SJCRH30 (cell line): ENCODE measurements at regions not wholly inside any gene's neighbourhood (a gene's known extent, or its start where the extent isn't known, plus 50 kb on each side); places are given as distances from the start of the nearest gene placed in this dataset.
"Not testable (repeated sequence)": the region's sequence is repeated elsewhere in the genome, so short reads cannot be mapped to it uniquely, and the experiment has no call there.

Source experiments
- DNase-seq, 2 experiments: peaks; one replicate each; pipeline ENCODE4 v3.0.0-alpha.2; 2015 to 2020
- H3K27ac ChIP-seq: fragments of 250-450 bp; sonication (Bioruptor Pico); 2 replicates; pipeline ENCODE4 v1.5.1; 2020; ENCODE audit warnings: mild to moderate bottlenecking, moderate library complexity
- H3K27me3 ChIP-seq: fragments of 250-450 bp; sonication (Bioruptor Pico); 2 replicates; pipeline ENCODE4 v1.5.1; 2020; ENCODE audit warnings: mild to moderate bottlenecking, moderate library complexity
- H3K36me3 ChIP-seq: fragments of 250-450 bp; sonication (Bioruptor Pico); 2 replicates; pipeline ENCODE4 v1.5.1; 2020; ENCODE audit warnings: mild to moderate bottlenecking, moderate library complexity
- H3K4me1 ChIP-seq: fragments of 250-450 bp; sonication (Bioruptor Pico); 2 replicates; pipeline ENCODE4 v1.5.1; 2020; ENCODE audit warnings: mild to moderate bottlenecking, moderate library complexity
- H3K4me3 ChIP-seq: fragments of 250-450 bp; sonication (Bioruptor Pico); 2 replicates; pipeline ENCODE4 v1.5.1; 2020; ENCODE audit warnings: mild to moderate bottlenecking, moderate library complexity
- H3K9me3 ChIP-seq: fragments of 250-450 bp; sonication (Bioruptor Pico); replicated peaks from 2 replicates; pipeline ENCODE4 v1.5.1; 2020; ENCODE audit warnings: mild to moderate bottlenecking, moderate library complexity

DNA sequence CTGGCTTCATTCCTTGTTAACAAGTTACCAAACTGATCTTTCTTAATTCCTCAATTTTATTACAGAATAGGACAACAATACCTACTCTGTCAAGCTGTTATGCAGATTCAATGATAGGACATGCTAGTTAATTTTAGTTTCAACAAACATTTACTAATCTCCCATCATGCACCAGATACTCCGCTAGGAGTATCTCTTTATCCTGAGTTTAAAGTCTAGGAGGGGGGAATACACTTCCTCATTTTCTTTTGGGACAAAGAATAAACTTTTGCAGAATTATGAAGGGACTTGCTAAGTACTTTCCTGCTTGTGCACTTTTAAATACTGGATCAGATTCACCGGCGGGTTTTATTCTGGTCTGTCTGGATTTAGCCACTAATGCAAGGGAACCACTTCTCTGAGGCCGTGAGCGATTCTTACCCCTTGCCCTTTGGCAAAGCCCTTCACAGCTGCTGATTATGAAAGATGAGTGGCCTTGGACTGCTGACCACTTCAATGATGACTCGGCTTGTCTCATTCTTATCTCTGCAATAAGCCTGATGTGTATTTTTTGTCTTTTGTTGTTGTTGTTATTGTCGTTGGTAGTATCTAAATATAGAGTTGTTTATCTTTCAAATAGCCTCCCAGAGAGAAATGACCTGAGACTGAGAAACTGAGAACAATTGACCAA lies 73.9 kb downstream of the RMI1 start:
- DNase-seq: peak in 1 of 2 experiments; percentile 17
- H3K36me3 ChIP-seq: no peaks in the 10 kb centered on the region
- no peaks in the 10 kb centered on the region for H3K27me3 ChIP-seq
- H3K9me3 ChIP-seq: no peaks in the 10 kb centered on the region
- H3K4me3 ChIP-seq: no peak overlapping the region
- H3K4me1 ChIP-seq: no peaks in the 10 kb centered on the region
- no peak overlapping the region for H3K27ac ChIP-seq

GRCh38 chr9:84057662-84058061 lies 77.1 kb downstream of the RMI1 start:
- H3K27me3 ChIP-seq: no peaks in the 10 kb centered on the region
- no peaks in the 10 kb centered on the region for H3K36me3 ChIP-seq
- no peak overlapping the region for H3K27ac ChIP-seq
- DNase-seq: no peak
- H3K4me3 ChIP-seq: no peak overlapping the region
- H3K9me3 ChIP-seq: no peaks in the 10 kb centered on the region
- H3K4me1 ChIP-seq: no peaks in the 10 kb centered on the region

DNA sequence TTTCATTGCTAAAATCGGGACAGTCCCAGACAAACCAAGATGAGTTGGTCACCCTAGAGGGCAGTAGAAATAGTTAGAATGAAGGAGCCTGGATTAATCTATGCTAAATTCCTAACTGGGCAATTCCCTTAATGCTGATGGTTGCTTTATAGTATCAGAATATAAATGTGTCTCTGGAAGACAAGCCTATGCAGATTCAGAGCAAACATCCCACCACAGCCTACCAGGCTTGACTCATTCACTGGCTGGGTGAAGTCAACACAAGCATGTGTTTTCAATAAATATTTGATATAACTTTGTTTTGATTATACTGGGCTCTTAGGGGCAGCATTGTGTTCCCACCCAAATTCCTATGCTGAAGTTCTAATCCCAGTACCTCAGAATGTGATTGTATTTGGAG lies 79.3 kb downstream of the RMI1 start:
- Histone ChIP-seq H3K36me3 (no peaks in the 10 kb centered on the region), H3K4me1 (peaks cover 15% of the 10 kb centered on the region), H3K4me3 (no peak overlapping the region), H3K9me3 (no peaks in the 10 kb centered on the region), H3K27me3 (no peaks in the 10 kb centered on the region), H3K27ac (no peak overlapping the region)
- no peak for DNase-seq

GRCh38 chr9:84061613-84062193 lies 81.1 kb downstream of the RMI1 start:
- Histone ChIP-seq H3K9me3 (no peaks in the 10 kb centered on the region), H3K4me1 (peaks cover 15% of the 10 kb centered on the region), H3K27ac (no peak overlapping the region), H3K4me3 (no peak overlapping the region), H3K36me3 (no peaks in the 10 kb centered on the region), H3K27me3 (no peaks in the 10 kb centered on the region)
- no peak for DNase-seq

GRCh38 chr9:84062538-84062937 lies 81.9 kb downstream of the RMI1 start:
- H3K36me3 ChIP-seq: no peaks in the 10 kb centered on the region
- DNase-seq: no peak
- no peaks in the 10 kb centered on the region for H3K9me3 ChIP-seq
- H3K27ac ChIP-seq: no peak overlapping the region
- H3K4me3 ChIP-seq: no peak overlapping the region
- peaks cover 15% of the 10 kb centered on the region for H3K4me1 ChIP-seq
- H3K27me3 ChIP-seq: no peaks in the 10 kb centered on the region

DNA sequence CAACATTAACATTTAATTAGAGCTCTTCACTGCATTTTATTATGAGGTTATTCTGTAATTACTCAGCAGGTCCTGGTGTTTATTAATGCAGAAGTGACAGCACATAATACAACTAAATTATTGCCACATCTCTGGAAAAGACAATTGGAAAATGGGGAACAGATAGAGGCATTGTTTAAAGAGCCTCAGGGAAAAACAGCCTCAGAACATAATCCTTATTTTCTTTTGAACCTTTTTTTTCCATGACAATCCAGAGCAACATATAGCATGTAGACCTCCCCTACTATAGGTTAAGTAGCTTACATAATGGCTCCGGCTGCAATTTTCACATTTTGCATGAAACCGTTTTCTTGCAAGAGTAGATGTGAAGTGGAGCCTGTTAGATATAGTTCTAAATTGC lies 87.2 kb downstream of the RMI1 start:
- Histone ChIP-seq H3K9me3 (no peaks in the 10 kb centered on the region), H3K27me3 (no peaks in the 10 kb centered on the region), H3K27ac (no peak overlapping the region), H3K36me3 (no peaks in the 10 kb centered on the region), H3K4me3 (no peak overlapping the region), H3K4me1 (peaks cover 15% of the 10 kb centered on the region)
- DNase-seq: no peak

DNA sequence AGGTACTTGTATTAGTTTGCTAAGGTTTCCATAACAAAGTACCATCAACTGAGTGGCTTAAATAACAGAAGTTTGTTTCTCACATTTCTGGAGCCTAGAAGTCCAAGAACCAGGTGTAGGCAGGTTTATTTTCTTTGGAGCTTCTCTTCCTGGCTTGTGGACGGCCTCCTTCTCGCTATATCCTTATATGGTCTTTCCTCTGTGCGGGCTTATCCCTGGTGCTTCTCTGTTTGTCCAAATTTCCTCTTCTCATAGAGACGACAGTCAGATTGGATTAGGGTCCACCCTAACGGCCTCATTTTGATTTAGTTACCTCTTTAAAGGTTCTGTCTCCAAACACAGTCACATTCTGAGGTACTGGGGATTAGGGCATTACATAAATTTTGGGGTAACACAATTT lies 88.3 kb downstream of the RMI1 start:
- H3K4me3 ChIP-seq: no peak overlapping the region
- H3K36me3 ChIP-seq: no peaks in the 10 kb centered on the region
- H3K27ac ChIP-seq: no peak overlapping the region
- no peaks in the 10 kb centered on the region for H3K9me3 ChIP-seq
- DNase-seq: no peak
- H3K27me3 ChIP-seq: no peaks in the 10 kb centered on the region
- peaks cover 15% of the 10 kb centered on the region for H3K4me1 ChIP-seq

DNA sequence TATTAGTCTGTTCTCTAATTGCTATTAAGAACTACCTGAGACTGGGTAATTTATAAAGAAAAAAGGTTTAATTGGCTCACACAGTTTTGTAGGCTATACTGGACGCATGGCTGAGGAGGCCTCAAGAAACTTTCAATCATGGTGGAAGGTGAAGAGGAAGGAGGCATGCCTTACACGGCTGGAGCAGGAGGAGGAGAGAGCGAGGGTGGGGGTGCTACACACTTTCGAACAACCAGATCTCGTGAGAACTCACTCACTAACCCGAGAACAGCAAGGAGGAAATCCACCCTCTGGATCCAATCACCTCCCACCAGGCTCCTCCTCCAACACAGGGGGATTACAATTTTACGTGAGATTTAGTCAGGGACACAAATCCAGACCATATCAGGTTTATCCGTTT lies 90.0 kb downstream of the RMI1 start:
- DNase-seq: no peak
- no peak overlapping the region for H3K27ac ChIP-seq
- H3K4me1 ChIP-seq: peaks cover 6% of the 10 kb centered on the region
- H3K36me3 ChIP-seq: no peaks in the 10 kb centered on the region
- no peaks in the 10 kb centered on the region for H3K9me3 ChIP-seq
- no peaks in the 10 kb centered on the region for H3K27me3 ChIP-seq
- H3K4me3 ChIP-seq: no peak overlapping the region

DNA sequence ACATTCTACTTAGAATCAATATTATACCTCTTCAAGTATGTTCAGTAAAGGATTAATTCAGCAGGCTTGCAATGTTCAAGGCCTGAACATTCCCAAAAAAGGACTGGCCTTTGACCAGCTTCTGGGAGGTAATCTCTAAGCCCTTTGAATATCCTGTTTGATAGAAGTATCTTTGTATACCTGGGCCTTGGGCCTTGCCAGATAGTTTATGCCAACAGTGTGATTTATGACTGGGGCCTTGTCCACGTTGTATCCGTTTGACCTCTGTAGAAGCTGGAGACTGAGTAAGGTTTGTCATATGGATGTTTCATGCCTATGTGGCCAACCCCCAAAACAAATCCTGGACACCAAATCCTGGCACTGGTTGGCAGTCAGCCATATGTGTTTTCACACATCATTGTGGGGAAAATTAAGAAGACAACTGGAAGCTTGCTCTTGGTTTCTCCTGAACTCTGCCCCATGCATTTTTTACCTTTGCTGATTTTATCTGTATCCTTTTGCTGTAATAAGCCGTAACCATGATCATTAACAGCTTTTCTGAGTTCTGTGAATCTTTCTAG lies 92.1 kb downstream of the RMI1 start:
- H3K4me3 ChIP-seq: no peak overlapping the region
- peak; percentile 57 to 61 for DNase-seq
- no peaks in the 10 kb centered on the region for H3K36me3 ChIP-seq
- H3K9me3 ChIP-seq: no peaks in the 10 kb centered on the region
- H3K4me1 ChIP-seq: peaks cover 6% of the 10 kb centered on the region
- no peaks in the 10 kb centered on the region for H3K27me3 ChIP-seq
- no peak overlapping the region for H3K27ac ChIP-seq

GRCh38 chr9:84075004-84075403 lies 94.4 kb downstream of the RMI1 start:
- H3K27me3 ChIP-seq: no peaks in the 10 kb centered on the region
- no peak overlapping the region for H3K27ac ChIP-seq
- no peaks in the 10 kb centered on the region for H3K36me3 ChIP-seq
- H3K4me1 ChIP-seq: peaks cover 6% of the 10 kb centered on the region
- no peak for DNase-seq
- no peak overlapping the region for H3K4me3 ChIP-seq
- no peaks in the 10 kb centered on the region for H3K9me3 ChIP-seq

- H3K27ac ChIP-seq: no peak overlapping the region
- no peak for DNase-seq
- no peak overlapping the region for H3K4me3 ChIP-seq
- H3K9me3 ChIP-seq: no peaks in the 10 kb centered on the region
- H3K36me3 ChIP-seq: no peaks in the 10 kb centered on the region
- H3K4me1 ChIP-seq: peaks cover 6% of the 10 kb centered on the region
- no peaks in the 10 kb centered on the region for H3K27me3 ChIP-seq
These were observed 95.8 kb downstream of the RMI1 start for GRCh38 chr9:84076384-84076783.

DNA sequence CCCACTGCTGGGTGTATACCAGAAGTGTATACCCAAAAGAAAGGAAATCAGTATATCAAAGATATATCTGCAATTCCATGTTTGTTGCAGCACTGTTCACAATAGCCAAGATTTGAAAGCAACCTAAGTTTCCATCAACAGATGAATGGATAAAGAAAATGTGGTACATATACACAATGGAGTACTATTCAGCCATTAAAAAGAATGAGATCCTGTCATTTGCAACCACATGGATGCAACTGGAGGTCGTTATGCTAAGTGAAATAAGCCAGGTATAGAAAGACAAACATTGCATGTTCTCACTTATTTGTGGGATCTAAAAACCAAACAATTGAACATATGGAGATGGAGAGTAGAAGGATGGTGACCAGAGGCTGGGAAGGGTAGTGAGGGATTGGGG lies 97.2 kb downstream of the RMI1 start:
- not testable (repeated sequence) for H3K36me3 ChIP-seq, H3K4me1 ChIP-seq, H3K27me3 ChIP-seq, H3K27ac ChIP-seq, H3K4me3 ChIP-seq, H3K9me3 ChIP-seq, DNase-seq

DNA sequence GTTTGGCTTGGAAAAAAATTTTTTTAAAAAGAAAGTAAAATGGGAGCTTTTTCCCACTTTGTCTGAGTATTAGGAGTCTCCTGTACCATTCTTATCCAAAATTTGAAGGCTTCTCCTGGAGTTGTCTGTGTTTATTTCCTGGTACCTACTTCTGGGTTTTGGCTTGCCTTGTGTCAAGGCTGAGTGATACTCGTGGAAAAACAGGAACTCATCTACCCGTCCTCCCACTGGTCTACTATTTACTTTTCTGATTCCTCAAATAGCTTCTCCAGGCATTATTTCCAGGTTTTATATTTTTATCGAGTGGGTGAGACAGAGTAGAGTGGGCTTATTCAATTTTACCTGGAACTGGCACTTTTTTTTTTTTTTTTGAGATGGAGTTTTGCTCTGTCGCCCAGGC lies 99.4 kb downstream of the RMI1 start:
- H3K36me3 ChIP-seq: no peaks in the 10 kb centered on the region
- H3K27ac ChIP-seq: no peak overlapping the region
- no peaks in the 10 kb centered on the region; the same call in 1 of the 2 replicates for H3K4me1 ChIP-seq
- H3K27me3 ChIP-seq: no peaks in the 10 kb centered on the region
- no peak for DNase-seq
- H3K4me3 ChIP-seq: no peak overlapping the region
- H3K9me3 ChIP-seq: no peaks in the 10 kb centered on the region

GRCh38 chr9:84101964-84102632 lies 121.5 kb downstream of the RMI1 start:
- H3K4me3 ChIP-seq: no peak overlapping the region
- H3K36me3 ChIP-seq: no peaks in the 10 kb centered on the region
- no peaks in the 10 kb centered on the region for H3K9me3 ChIP-seq
- no peaks in the 10 kb centered on the region for H3K27me3 ChIP-seq
- no peak overlapping the region for H3K27ac ChIP-seq
- 0 out of 2 replicates have a peak, but pooled peaks cover 6% of the 10 kb centered on the region for H3K4me1 ChIP-seq
- DNase-seq: no peak

DNA sequence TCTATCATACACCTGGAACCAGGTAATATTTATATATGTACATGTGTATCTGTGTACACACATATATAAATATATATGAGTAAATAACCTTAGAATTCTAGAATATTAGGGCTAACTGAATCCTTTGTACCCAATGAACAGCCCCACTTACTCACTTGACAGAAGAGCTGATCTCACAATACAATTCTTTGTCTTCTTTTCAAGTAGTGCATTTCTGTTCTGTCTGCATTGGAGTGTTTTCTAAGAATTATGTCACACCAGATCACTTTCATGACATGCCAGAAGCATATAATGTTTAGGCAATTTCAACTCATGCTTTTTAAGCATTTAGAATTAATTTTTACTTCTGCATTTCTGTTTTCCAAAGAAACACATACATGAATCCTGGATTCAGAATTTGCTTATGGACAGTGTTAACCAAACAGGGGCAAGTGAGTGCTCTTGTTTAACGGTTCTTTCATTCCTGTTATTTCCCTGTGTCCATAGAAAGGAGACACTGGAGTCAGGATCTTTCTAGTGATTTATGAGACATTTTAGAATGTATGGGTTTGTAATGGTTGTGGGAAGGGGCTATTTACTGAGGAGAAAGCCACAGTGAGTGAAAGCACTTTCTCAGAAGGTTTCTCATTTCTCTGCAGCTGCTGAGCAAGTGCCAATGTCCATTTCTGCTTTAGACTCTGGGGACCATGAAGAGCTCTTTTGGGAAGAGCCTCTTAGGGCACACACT lies 123.2 kb downstream of the RMI1 start:
- no peaks in the 10 kb centered on the region for H3K9me3 ChIP-seq
- H3K36me3 ChIP-seq: no peaks in the 10 kb centered on the region
- H3K4me1 ChIP-seq: 0 out of 2 replicates have a peak, but pooled peaks cover 6% of the 10 kb centered on the region
- DNase-seq: peak in 1 of 2 experiments; percentile 46
- no peak overlapping the region for H3K4me3 ChIP-seq
- no peaks in the 10 kb centered on the region for H3K27me3 ChIP-seq
- no peak overlapping the region for H3K27ac ChIP-seq
